Neutrophil (primary cell): ENCODE measurements at regions not wholly inside any gene's neighbourhood (a gene's known extent, or its start where the extent isn't known, plus 50 kb on each side); places are given as distances from the start of the nearest gene placed in this dataset.

Source experiments
- H3K27ac ChIP-seq: fragments of 200-600 bp; sonication (generic); 2 replicates; pipeline ENCODE4 v1.5.1; 2016; ENCODE audit warnings: mild to moderate bottlenecking, moderate library complexity
- H3K27me3 ChIP-seq: fragments of 200-600 bp; sonication (generic); 2 replicates; pipeline ENCODE4 v1.6.0; 2016; ENCODE audit warnings: mild to moderate bottlenecking
- H3K36me3 ChIP-seq: fragments of 200-600 bp; sonication (generic); 2 replicates; pipeline ENCODE4 v1.5.1; 2017
- H3K4me1 ChIP-seq, 2 experiments: fragments of 200-600 bp in 1 of 2; sonication (generic) in 1 of 2; 1 replicate in 1 of 2; 2 replicates in 1 of 2; pipeline versions ENCODE4 v1.5.1 to v1.6.1; 2013 to 2016; ENCODE audit warnings: low read depth in 1 of 2, low read length in 1 of 2, mild to moderate bottlenecking in 1 of 2, moderate library complexity in 1 of 2; ENCODE audit not compliant: control insufficient read depth in 1 of 2, insufficient read depth in 1 of 2
- H3K4me3 ChIP-seq, 2 experiments: fragments of 200-600 bp in 1 of 2; sonication (generic) in 1 of 2; 1 replicate in 1 of 2; 2 replicates in 1 of 2; pipeline ENCODE4 v1.5.1; 2013 to 2016; ENCODE audit warnings: low read depth in 1 of 2, low read length in 1 of 2, mild to moderate bottlenecking in 1 of 2, moderate library complexity in 1 of 2
- H3K9me3 ChIP-seq: fragments of 200-600 bp; sonication (generic); 2 replicates; pipeline ENCODE4 v1.5.1; 2016
- TF ChIP-seq, protein P1 (sequence below): fragments of 200-600 bp; sonication (generic); IDR thresholded peaks from 2 replicates; pipeline ENCODE4 v1.5.1; 2016; ENCODE audit warnings: antibody characterized with exemption

- H3K9me3 ChIP-seq, result no peaks in the 10 kb centered on the region
These were observed 255.1 kb upstream of the PPP2R2D start for GRCh38 chr10:131645756-131646155.

DNA sequence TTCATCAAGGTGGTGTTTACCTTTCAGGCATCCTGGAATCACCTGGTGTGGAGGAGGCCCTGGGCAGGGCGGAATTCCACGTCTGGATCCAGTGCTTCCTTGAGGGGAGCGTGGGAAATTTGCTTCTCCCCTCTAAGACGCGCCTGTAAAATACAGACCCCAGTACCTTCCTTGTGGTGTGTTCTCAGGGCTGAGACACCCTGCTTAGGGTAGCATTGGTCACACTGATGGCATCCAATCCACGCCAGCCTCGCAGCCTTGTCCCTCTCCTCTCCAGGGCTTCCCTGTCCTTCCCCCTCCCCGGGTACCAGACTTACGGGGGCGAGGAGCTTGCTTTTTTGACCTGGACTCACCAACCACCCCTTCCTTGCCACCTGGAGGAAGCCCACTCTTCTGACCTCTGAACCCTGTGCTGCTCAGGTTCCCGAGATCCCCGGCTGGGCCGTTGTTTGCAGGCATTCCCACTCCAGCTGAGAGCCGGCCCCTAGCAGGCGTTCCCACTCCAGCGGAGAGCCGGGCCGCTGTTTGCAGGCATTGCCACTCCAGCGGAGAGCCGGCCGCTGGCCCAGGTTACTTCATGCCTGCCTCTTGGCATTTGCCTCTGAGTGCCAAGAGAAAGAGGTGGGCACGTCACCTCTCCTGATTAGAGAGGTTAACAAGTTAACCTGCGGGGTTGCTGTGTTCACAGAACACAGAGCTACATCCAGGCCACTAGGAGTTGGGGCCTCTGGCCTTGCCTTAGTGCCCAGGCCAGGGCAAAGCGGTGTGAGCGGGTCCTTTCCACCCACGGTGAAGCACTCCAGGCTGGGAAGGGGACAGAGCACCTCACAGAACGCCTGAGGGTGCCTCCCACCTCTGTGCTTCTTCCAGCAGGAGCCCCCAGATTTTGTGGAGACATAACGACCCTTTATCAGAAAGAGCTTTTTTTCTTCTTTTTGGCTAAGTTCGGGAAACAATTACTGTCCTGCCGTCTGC is 254.0 kb upstream of the PPP2R2D start:
- H3K27me3 ChIP-seq, result peaks cover 13% of the 10 kb centered on the region
- no peak overlapping the region for H3K27ac ChIP-seq
- no peaks in the 10 kb centered on the region for H3K36me3 ChIP-seq
- no peak overlapping the region for H3K4me3 ChIP-seq
- TF ChIP-seq, protein P1, sequence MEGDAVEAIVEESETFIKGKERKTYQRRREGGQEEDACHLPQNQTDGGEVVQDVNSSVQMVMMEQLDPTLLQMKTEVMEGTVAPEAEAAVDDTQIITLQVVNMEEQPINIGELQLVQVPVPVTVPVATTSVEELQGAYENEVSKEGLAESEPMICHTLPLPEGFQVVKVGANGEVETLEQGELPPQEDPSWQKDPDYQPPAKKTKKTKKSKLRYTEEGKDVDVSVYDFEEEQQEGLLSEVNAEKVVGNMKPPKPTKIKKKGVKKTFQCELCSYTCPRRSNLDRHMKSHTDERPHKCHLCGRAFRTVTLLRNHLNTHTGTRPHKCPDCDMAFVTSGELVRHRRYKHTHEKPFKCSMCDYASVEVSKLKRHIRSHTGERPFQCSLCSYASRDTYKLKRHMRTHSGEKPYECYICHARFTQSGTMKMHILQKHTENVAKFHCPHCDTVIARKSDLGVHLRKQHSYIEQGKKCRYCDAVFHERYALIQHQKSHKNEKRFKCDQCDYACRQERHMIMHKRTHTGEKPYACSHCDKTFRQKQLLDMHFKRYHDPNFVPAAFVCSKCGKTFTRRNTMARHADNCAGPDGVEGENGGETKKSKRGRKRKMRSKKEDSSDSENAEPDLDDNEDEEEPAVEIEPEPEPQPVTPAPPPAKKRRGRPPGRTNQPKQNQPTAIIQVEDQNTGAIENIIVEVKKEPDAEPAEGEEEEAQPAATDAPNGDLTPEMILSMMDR, result no peak
- no peaks in the 10 kb centered on the region for H3K9me3 ChIP-seq
- H3K4me1 ChIP-seq, result no peaks in the 10 kb centered on the region

More at GRCh38 chr10:131645756-131646155, 255.1 kb upstream of the PPP2R2D start:
- TF ChIP-seq, protein P1, result no peak
- Histone ChIP-seq H3K27ac (no peak overlapping the region), H3K36me3 (no peaks in the 10 kb centered on the region), H3K4me1 (no peaks in the 10 kb centered on the region), H3K4me3 (no peak overlapping the region), H3K27me3 (peaks cover 2% of the 10 kb centered on the region)

DNA sequence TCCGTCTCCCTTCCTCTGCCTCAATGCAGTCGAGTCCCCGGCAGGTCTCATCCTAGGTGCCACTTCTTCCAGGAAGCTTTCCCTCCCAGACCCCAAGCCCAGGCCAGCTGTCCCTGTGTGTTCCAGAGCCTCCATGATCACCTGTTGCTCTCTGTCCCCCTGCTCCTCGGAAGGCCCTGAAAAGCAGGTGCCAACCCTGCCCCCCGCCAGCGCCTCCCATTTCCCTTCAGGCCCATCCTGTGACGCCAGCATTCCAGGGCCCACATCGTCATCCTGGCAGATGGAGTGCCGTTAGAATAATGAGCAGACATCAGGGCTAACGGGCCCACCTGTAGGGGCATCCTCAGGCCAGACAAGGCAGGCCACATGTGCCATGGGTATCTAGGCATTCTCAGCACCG is 253.0 kb upstream of the PPP2R2D start:
- H3K27me3 ChIP-seq, result peaks cover 23% of the 10 kb centered on the region

DNA sequence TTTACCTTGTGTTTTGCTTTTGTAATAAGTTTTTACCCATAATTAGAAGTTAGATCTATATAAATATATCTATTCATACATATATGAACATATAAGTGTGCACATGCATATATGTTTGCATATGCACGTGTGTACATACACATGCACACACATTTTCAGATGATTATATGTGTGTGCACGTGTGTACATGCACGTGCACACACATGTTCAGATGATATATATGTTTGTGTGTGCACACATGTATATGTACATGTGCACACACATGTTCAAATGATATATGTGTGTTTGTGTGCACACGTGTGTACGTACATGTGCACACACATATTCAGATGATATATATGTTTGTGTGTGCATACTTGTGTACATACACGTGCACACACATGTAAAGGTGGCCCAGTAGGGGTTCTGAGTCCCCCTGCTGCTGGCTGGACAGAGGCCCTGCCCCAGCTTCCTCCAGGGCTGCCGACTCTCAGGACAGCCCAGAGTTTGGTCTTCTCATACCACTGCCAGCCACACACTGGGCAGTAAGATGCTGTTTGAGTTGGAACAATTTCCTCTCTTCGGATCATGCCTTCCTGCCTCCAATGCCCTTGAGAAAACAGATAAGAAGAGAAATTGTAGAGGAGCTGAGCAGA is 252.3 kb upstream of the PPP2R2D start:
- TF ChIP-seq, protein P1, result no peak
- Histone ChIP-seq H3K27ac (no peak overlapping the region), H3K4me3 (no peak overlapping the region), H3K4me1 (no peaks in the 10 kb centered on the region), H3K36me3 (no peaks in the 10 kb centered on the region), H3K27me3 (peaks cover 30% of the 10 kb centered on the region), H3K9me3 (no peaks in the 10 kb centered on the region)

More for the DNA sequence above, 253.0 kb upstream of the PPP2R2D start:
- no peaks in the 10 kb centered on the region for H3K4me1 ChIP-seq
- TF ChIP-seq, protein P1, result no peak
- no peaks in the 10 kb centered on the region for H3K36me3 ChIP-seq
- no peaks in the 10 kb centered on the region for H3K9me3 ChIP-seq
- no peak overlapping the region for H3K4me3 ChIP-seq
- H3K27ac ChIP-seq, result no peak overlapping the region

DNA sequence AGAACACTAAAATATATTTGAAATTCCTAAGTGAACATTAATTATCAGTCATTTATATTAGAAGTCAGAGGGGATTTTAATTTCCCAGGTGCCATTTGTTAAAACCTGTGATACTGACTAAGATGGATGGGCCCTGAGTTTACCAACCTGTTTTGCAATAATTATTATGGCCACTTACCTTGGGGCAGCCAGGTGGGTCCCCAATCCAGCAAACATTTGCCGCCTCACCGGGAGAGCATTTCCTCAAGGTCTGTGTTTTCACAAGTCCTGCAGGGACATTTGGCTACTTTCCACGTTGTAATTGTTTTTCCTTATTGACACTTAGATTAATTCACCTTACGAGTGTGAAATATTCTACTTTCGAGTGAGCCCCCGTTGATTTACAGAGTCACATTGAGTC is 251.2 kb upstream of the PPP2R2D start:
- peaks cover 32% of the 10 kb centered on the region for H3K27me3 ChIP-seq

More for the DNA sequence above, 251.2 kb upstream of the PPP2R2D start:
- TF ChIP-seq, protein P1, result no peak
- Histone ChIP-seq H3K4me3 (no peak overlapping the region), H3K27ac (no peak overlapping the region), H3K36me3 (no peaks in the 10 kb centered on the region), H3K4me1 (no peaks in the 10 kb centered on the region), H3K9me3 (no peaks in the 10 kb centered on the region)
